PFSK-1 (cell line): ENCODE measurements at regions not wholly inside any gene's neighbourhood (a gene's known extent, or its start where the extent isn't known, plus 50 kb on each side); places are given as distances from the start of the nearest gene placed in this dataset.

Experiments used
- FOXP2 ChIP-seq: optimal IDR thresholded peaks from 2 replicates; pipeline ENCODE3; 2011; ENCODE audit warnings: borderline replicate concordance, control low read depth, inconsistent platforms; ENCODE audit not compliant: insufficient read depth; ENCODE audit errors: extremely low read length, extremely low read depth
- POLR2AphosphoS5 ChIP-seq: IDR thresholded peaks from 2 replicates; pipeline ENCODE4 v1.6.1; 2012; ENCODE audit warnings: low read depth, mild to moderate bottlenecking, control low read depth, low read length, moderate library complexity
- REST ChIP-seq, 2 experiments: IDR thresholded peaks; 2 replicates each; pipeline versions ENCODE4 v1.6.1 to v1.8.0; 2011 to 2012; ENCODE audit warnings: low read depth in 2 of 2, low read length in 2 of 2, control low read depth in 1 of 2, inconsistent platforms in 1 of 2, mild to moderate bottlenecking in 1 of 2, moderate library complexity in 1 of 2; ENCODE audit not compliant: insufficient read depth in 1 of 2
- SIN3A ChIP-seq: IDR thresholded peaks from 2 replicates; pipeline ENCODE4 v1.6.1; 2012; ENCODE audit warnings: mild to moderate bottlenecking, low read length, moderate library complexity, borderline replicate concordance; ENCODE audit not compliant: insufficient read depth
- TAF1 ChIP-seq: IDR thresholded peaks from 2 replicates; pipeline ENCODE4 v1.6.1; 2012; ENCODE audit warnings: low read length, control low read depth, borderline replicate concordance; ENCODE audit not compliant: insufficient read depth

GRCh38 chr9:7375013-7375511 is 424.5 kb downstream of the DMAC1 start:
- TF ChIP-seq TAF1 (no peak), POLR2AphosphoS5 (no peak), SIN3A (no peak), REST (IDR thresholded peaks at IDR 0.05; ENCODE audit: insufficient read depth in 1 of 2, low read depth in 2 of 2, low read length in 2 of 2) (no peak), FOXP2 (no peak)
